Caco-2 (cell line): ENCODE measurements at regions not wholly inside any gene's neighbourhood (a gene's known extent, or its start where the extent isn't known, plus 50 kb on each side); places are given as distances from the start of the nearest gene placed in this dataset.
A peak's percentile ranks its signal among the peaks of the same experiment; 100 is the strongest.

Experiments used
- BruUV-seq: library from RNA; stranded (reverse); fragments of 400-500 nt; replicated peaks from 2 replicates; lab custom pipeline; 2021; lab: Mats Ljungman, UMichigan
- CTCF ChIA-PET: fragments of 300-600 bp; sonication (Branson Sonifier 250); formaldehyde crosslinking; loops from one replicate; lab custom pipeline; 2022; ENCODE audit warnings: antibody characterized with exemption; lab: Charles Lee
- POLR2A ChIA-PET: fragments of 300-600 bp; sonication (Branson Sonifier 250); formaldehyde crosslinking; loops from one replicate; lab custom pipeline; 2022; ENCODE audit warnings: antibody characterized with exemption; lab: Charles Lee
- DNase-seq, 2 experiments: peaks; one replicate each; pipeline versions ENCODE4 v3.0.0 to v3.0.0-alpha.2; 2020 to 2022
- H3K27me3 ChIP-seq: replicated peaks from 2 replicates; pipeline ENCODE4 v1.6.0; 2011; ENCODE audit warnings: low read length; ENCODE audit not compliant: control insufficient read depth, insufficient read depth
- H3K36me3 ChIP-seq: 2 replicates; pipeline ENCODE4 v1.5.1; 2011; ENCODE audit warnings: low read length; ENCODE audit not compliant: control insufficient read depth, insufficient read depth
- H3K4me1 ChIP-seq: fragments of 250-450 bp; sonication (Bioruptor Pico); 2 replicates; pipeline ENCODE4 v1.5.1; 2020; ENCODE audit warnings: mild to moderate bottlenecking
- H3K4me3 ChIP-seq: 2 replicates; pipeline ENCODE4 v1.5.1; 2011; ENCODE audit warnings: low read depth, mild to moderate bottlenecking, control low read depth, low read length
- H3K9me3 ChIP-seq: fragments of 250-450 bp; sonication (Bioruptor Pico); 2 replicates; pipeline ENCODE4 v1.5.1; 2020; ENCODE audit warnings: mild to moderate bottlenecking, moderate library complexity
- H3K27ac Mint-ChIP-seq: one replicate; pipeline ENCODE4 v1.8.0; 2022; ENCODE audit warnings: mixed read lengths; ENCODE audit not compliant: unreplicated experiment
- H3K27me3 Mint-ChIP-seq: one replicate; pipeline ENCODE4 v1.8.0; 2022; ENCODE audit warnings: mixed read lengths; ENCODE audit not compliant: insufficient read depth, unreplicated experiment
- H3K36me3 Mint-ChIP-seq: one replicate; pipeline ENCODE4 v1.8.0; 2022; ENCODE audit warnings: mild to moderate bottlenecking, mixed read lengths; ENCODE audit not compliant: insufficient read depth, unreplicated experiment
- H3K4me1 Mint-ChIP-seq: one replicate; pipeline ENCODE4 v1.8.0; 2022; ENCODE audit warnings: low read depth, mixed read lengths; ENCODE audit not compliant: unreplicated experiment
- H3K4me3 Mint-ChIP-seq: one replicate; pipeline ENCODE4 v1.8.0; 2022; ENCODE audit warnings: mild to moderate bottlenecking, moderate library complexity, mixed read lengths; ENCODE audit not compliant: unreplicated experiment
- H3K9me3 Mint-ChIP-seq: one replicate; pipeline ENCODE4 v1.8.0; 2022; ENCODE audit warnings: mixed read lengths; ENCODE audit not compliant: unreplicated experiment
- CTCF ChIP-seq, 2 experiments: fragments of 200-600 bp in 1 of 2; IDR thresholded peaks; 1 replicate in 1 of 2; 2 replicates in 1 of 2; pipeline versions ENCODE4 v1.5.1 to v1.8.0; 2011 to 2022; ENCODE audit warnings: antibody characterized with exemption in 1 of 2, control low read depth in 1 of 2, inconsistent platforms in 1 of 2, low read depth in 1 of 2, low read length in 1 of 2, mild to moderate bottlenecking in 1 of 2, moderate library complexity in 1 of 2; ENCODE audit not compliant: insufficient read depth in 1 of 2, severe bottlenecking in 1 of 2, unreplicated experiment in 1 of 2
- intact Hi-C: fragments of 100-400 bp; cut with micrococcal nuclease; formaldehyde crosslinking; loops from one replicate; pipeline ENCODE4 v1.10.0; 2022; ENCODE audit not compliant: unreplicated experiment

GRCh38 chr13:111640476-111640875 is 320.0 kb downstream of the TEX29 start:
- DNase-seq, result no peak
- no peaks in the 10 kb centered on the region for H3K36me3 Mint-ChIP-seq
- no peaks in the 10 kb centered on the region for H3K4me1 Mint-ChIP-seq
- intact Hi-C loops, result no loop called here
- H3K9me3 ChIP-seq, result no peaks in the 10 kb centered on the region
- H3K4me3 ChIP-seq, result no peak overlapping the region
- TF ChIP-seq CTCF (IDR thresholded peaks at IDR 0.05; ENCODE audit: insufficient read depth in 1 of 2, low read depth in 1 of 2, low read length in 1 of 2, severe bottlenecking in 1 of 2, unreplicated experiment in 1 of 2), result no peak
- BruUV-seq, result no TSS peak
- no peaks in the 10 kb centered on the region for H3K4me1 ChIP-seq
- H3K4me3 Mint-ChIP-seq, result no peak overlapping the region
- no peak overlapping the region for H3K27ac Mint-ChIP-seq
- H3K36me3 ChIP-seq, result no peaks in the 10 kb centered on the region
- peaks cover 24% of the 10 kb centered on the region for H3K27me3 Mint-ChIP-seq
- ChIA-PET POLR2A (no interaction called here), CTCF (no interaction called here)
- H3K9me3 Mint-ChIP-seq, result no peaks in the 10 kb centered on the region
- H3K27me3 ChIP-seq, result no peaks in the 10 kb centered on the region; the same call in none of the 2 replicates

GRCh38 chr13:111642156-111642767 is 321.8 kb downstream of the TEX29 start:
- Mint-ChIP-seq H3K27ac (no peak overlapping the region), H3K9me3 (no peaks in the 10 kb centered on the region), H3K36me3 (no peaks in the 10 kb centered on the region), H3K27me3 (peaks cover 25% of the 10 kb centered on the region), H3K4me3 (no peak overlapping the region), H3K4me1 (no peaks in the 10 kb centered on the region)
- TF ChIP-seq CTCF (IDR thresholded peaks at IDR 0.05; ENCODE audit: insufficient read depth in 1 of 2, low read depth in 1 of 2, low read length in 1 of 2, severe bottlenecking in 1 of 2, unreplicated experiment in 1 of 2), result no peak
- intact Hi-C loops, result no loop called here
- no peaks in the 10 kb centered on the region for H3K36me3 ChIP-seq
- H3K9me3 ChIP-seq, result no peaks in the 10 kb centered on the region
- no TSS peak for BruUV-seq
- H3K27me3 ChIP-seq, result no peaks in the 10 kb centered on the region; the same call in none of the 2 replicates
- ChIA-PET POLR2A (no interaction called here), CTCF (no interaction called here)
- no peak overlapping the region for H3K4me3 ChIP-seq
- no peaks in the 10 kb centered on the region for H3K4me1 ChIP-seq
- no peak for DNase-seq

GRCh38 chr13:111644750-111645149 is 324.3 kb downstream of the TEX29 start:
- Mint-ChIP-seq H3K27me3 (peaks cover 31% of the 10 kb centered on the region), H3K9me3 (no peaks in the 10 kb centered on the region), H3K27ac (no peak overlapping the region), H3K4me3 (no peak overlapping the region), H3K36me3 (no peaks in the 10 kb centered on the region), H3K4me1 (no peaks in the 10 kb centered on the region)
- no peak for TF ChIP-seq CTCF (IDR thresholded peaks at IDR 0.05; ENCODE audit: insufficient read depth in 1 of 2, low read depth in 1 of 2, low read length in 1 of 2, severe bottlenecking in 1 of 2, unreplicated experiment in 1 of 2)
- peak in 1 of 2 experiments; percentile 14 for DNase-seq
- intact Hi-C loops, result no loop called here
- H3K4me3 ChIP-seq, result no peak overlapping the region
- ChIA-PET CTCF (no interaction called here), POLR2A (no interaction called here)
- no peaks in the 10 kb centered on the region for H3K9me3 ChIP-seq
- H3K27me3 ChIP-seq, result no peaks in the 10 kb centered on the region; the same call in none of the 2 replicates
- no peaks in the 10 kb centered on the region for H3K4me1 ChIP-seq
- no peaks in the 10 kb centered on the region for H3K36me3 ChIP-seq
- no TSS peak for BruUV-seq
